ENCODE measurements at regions not wholly inside any gene's neighbourhood (a gene's known extent, or its start where the extent isn't known, plus 50 kb on each side); places are given as distances from the start of the nearest gene placed in this dataset.

DNA sequence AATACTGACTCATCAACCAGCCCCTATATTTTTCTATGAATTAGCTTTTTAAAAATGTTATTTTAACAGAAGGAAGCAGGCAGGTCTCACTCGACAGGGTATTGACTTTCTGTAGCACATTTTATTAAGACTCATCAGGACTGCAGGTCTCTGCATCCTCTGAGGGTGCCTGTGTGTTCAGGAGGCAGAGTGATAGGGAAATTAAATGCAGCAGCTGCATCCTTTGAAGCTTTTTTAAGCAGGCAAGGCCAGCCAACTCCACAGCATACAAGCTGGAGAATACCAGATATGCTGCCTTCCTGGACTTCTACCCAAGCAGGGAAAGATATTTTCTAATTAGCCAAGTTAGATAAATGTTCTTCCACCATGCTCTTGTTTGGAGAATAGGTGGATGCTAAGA lies 124.9 kb downstream of the WSCD1 start:
- DNase-seq (no peak), ATAC-seq (no peak)
- no peak overlapping the region for H3K27ac Mint-ChIP-seq
- H3K27me3 Mint-ChIP-seq (ENCODE audit: low read depth) = no peaks in the 10 kb centered on the region
- H3K4me1 Mint-ChIP-seq (ENCODE audit: low read depth) = no peaks in the 10 kb centered on the region
- no peaks in the 10 kb centered on the region for H3K9me3 Mint-ChIP-seq (ENCODE audit: insufficient read depth)
- no peak overlapping the region for H3K4me3 Mint-ChIP-seq
- ChIA-PET CTCF (no interaction called here), POLR2A (no interaction called here)
- H3K36me3 Mint-ChIP-seq (ENCODE audit: low read depth) = no peaks in the 10 kb centered on the region

DNA sequence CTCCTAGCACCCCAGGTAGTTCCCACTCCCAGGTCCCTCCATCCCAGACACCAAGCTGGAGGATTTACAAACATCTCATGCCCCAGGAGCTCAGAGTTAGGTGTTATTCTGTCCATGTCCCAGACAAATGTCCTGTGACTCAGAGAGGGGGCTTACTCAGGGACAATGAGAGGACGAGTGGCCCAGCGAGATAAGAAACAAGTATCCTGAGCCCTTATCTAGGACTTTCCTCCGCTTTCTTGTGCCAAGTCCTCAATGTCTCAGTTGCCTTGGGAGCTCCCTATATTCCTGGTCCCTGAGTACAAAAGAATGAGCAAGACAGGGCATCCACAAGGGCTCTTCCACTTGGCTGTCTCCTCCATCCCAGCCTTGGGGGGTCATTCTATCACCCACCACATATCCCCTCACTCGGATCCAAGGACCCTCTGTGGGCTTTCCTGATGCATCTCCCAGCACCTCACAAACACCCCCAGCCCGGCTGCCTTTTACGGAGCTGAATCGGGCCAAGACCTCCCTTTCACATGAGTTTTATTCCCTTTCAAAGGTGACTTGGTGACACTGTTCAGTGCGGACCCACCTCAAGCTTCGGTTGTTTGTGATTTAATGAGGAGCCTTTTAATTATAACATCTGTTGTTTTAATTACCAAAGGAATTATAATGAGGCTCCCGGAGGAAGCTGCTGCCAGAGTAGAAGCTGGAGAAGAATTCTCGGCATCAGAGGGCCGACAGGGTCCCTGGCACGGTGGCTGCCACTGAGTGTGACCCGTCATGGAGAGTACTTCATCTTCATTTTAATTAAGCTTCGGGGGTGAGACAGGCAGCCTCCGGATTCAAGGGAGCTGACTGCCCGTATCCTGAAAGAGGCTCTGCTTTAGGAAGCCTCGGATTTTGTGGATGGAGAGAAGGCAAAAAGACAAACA lies 121.5 kb downstream of the WSCD1 start:
- no peaks in the 10 kb centered on the region for H3K4me1 Mint-ChIP-seq (ENCODE audit: low read depth)
- ChIA-PET POLR2A (no interaction called here), CTCF (no interaction called here)
- H3K27ac Mint-ChIP-seq = no peak overlapping the region
- no peak overlapping the region for H3K4me3 Mint-ChIP-seq
- ATAC-seq (no peak), DNase-seq (no peak)
- H3K36me3 Mint-ChIP-seq (ENCODE audit: low read depth) = no peaks in the 10 kb centered on the region
- H3K9me3 Mint-ChIP-seq (ENCODE audit: insufficient read depth) = no peaks in the 10 kb centered on the region
- H3K27me3 Mint-ChIP-seq (ENCODE audit: low read depth) = no peaks in the 10 kb centered on the region

DNA sequence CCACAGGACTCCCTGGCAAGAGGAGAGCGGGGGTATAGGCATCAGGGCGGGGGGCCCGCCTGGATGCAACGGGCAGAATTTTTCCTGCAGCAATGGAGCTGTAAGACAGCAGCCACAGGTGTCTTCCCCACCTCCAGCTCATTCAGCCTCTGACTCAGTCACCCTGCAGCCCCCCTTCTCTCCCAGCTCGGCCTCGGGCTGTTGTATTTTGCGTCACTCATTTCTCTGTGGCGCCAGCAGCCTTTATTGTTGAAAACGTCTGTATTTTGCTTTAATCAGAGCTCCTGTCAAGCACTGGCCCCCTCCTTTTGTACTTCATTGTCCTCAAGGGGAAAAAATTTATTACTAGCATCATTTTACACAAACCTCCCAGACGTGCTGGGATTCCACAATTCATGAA lies 117.7 kb downstream of the WSCD1 start:
- DNase-seq = no peak
- H3K27ac Mint-ChIP-seq = no peak overlapping the region
- H3K27me3 Mint-ChIP-seq (ENCODE audit: low read depth) = peaks cover 6% of the 10 kb centered on the region
- H3K4me1 Mint-ChIP-seq (ENCODE audit: low read depth) = no peaks in the 10 kb centered on the region
- no peak overlapping the region for H3K4me3 Mint-ChIP-seq
- ChIA-PET CTCF (interaction anchor here (0.6 kb wide), 1 partner anchor 62 kb away, joined by 3 read pairs; no protein-coding TSS in a partner anchor), POLR2A (no interaction called here)
- H3K9me3 Mint-ChIP-seq (ENCODE audit: insufficient read depth) = no peaks in the 10 kb centered on the region
- H3K36me3 Mint-ChIP-seq (ENCODE audit: low read depth) = no peaks in the 10 kb centered on the region
- ATAC-seq = no peak

DNA sequence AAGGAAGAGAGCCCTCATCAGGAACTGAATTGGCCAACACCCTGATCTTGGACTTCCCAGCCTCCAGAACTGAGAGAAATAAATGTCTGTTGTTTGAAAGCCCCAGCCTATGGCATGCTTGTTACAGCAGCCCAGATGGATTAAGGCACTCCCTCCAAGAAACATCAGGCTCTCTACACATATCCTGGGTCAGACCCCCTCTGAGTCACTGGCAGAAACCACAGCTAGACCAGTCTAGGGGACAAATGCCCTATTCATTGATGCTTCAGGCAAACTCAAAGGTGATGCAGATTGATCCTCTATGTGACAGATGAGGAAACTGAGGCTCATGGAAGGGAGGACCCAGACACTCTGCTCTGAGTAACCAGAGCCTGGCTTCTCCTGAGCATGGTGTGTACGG lies 116.8 kb downstream of the WSCD1 start:
- ATAC-seq = no peak
- no peaks in the 10 kb centered on the region for H3K4me1 Mint-ChIP-seq (ENCODE audit: low read depth)
- H3K36me3 Mint-ChIP-seq (ENCODE audit: low read depth) = no peaks in the 10 kb centered on the region
- POLR2A ChIA-PET = no interaction called here
- peaks cover 6% of the 10 kb centered on the region for H3K27me3 Mint-ChIP-seq (ENCODE audit: low read depth)
- no peaks in the 10 kb centered on the region for H3K9me3 Mint-ChIP-seq (ENCODE audit: insufficient read depth)
- no peak overlapping the region for H3K4me3 Mint-ChIP-seq
- H3K27ac Mint-ChIP-seq = no peak overlapping the region
- CTCF ChIA-PET = no interaction called here
- DNase-seq = no peak

DNA sequence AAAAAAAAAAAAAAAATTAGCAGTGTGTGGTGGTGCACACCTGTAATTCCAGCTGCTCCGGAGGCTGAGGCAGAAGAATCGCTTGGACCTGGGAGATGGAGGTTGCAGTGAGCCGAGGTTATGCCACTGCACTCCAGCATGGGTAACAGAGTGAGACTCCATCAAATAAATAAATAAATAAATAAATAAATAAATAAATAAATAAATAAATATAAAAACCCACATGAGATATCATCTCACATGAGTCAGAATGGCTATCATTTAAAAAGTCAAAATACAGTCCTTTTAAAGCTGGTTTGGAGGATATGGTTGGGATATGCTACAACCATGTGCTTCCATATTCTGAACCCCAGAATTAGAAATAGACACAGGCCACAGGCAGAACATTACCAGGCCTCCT lies 114.3 kb downstream of the WSCD1 start:
- no peaks in the 10 kb centered on the region for H3K4me1 Mint-ChIP-seq (ENCODE audit: low read depth)
- no peak overlapping the region for H3K27ac Mint-ChIP-seq
- H3K36me3 Mint-ChIP-seq (ENCODE audit: low read depth) = no peaks in the 10 kb centered on the region
- ATAC-seq (no peak), DNase-seq (no peak)
- no peak overlapping the region for H3K4me3 Mint-ChIP-seq
- no peaks in the 10 kb centered on the region for H3K9me3 Mint-ChIP-seq (ENCODE audit: insufficient read depth)
- ChIA-PET POLR2A (no interaction called here), CTCF (no interaction called here)
- peaks cover 6% of the 10 kb centered on the region for H3K27me3 Mint-ChIP-seq (ENCODE audit: low read depth)

DNA sequence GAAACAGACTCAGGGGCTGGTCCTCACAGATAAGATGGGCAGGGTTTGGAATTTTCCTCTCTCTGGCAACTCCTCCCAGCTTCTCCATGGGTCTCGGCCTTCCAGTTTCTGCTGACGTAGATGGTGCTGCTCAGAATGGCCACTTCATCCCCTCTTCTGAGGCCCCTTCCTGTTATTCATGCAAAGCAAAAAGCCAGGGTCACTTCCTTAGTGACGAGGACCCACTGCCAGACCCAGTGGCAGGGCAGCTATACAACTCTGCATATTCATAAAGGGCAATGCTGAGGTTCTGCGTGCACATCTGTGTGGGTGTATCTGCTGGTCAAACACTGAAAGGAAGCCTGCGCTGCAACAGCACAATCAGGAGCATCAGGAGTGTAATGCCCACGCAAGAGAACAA lies 108.8 kb downstream of the WSCD1 start:
- no peaks in the 10 kb centered on the region for H3K9me3 Mint-ChIP-seq (ENCODE audit: insufficient read depth)
- H3K4me1 Mint-ChIP-seq (ENCODE audit: low read depth) = no peaks in the 10 kb centered on the region
- ATAC-seq (no peak), DNase-seq (no peak)
- no peak overlapping the region for H3K27ac Mint-ChIP-seq
- CTCF ChIA-PET = no interaction called here
- POLR2A ChIA-PET = no interaction called here
- no peaks in the 10 kb centered on the region for H3K36me3 Mint-ChIP-seq (ENCODE audit: low read depth)
- H3K4me3 Mint-ChIP-seq = no peak overlapping the region
- H3K27me3 Mint-ChIP-seq (ENCODE audit: low read depth) = peaks cover 6% of the 10 kb centered on the region

DNA sequence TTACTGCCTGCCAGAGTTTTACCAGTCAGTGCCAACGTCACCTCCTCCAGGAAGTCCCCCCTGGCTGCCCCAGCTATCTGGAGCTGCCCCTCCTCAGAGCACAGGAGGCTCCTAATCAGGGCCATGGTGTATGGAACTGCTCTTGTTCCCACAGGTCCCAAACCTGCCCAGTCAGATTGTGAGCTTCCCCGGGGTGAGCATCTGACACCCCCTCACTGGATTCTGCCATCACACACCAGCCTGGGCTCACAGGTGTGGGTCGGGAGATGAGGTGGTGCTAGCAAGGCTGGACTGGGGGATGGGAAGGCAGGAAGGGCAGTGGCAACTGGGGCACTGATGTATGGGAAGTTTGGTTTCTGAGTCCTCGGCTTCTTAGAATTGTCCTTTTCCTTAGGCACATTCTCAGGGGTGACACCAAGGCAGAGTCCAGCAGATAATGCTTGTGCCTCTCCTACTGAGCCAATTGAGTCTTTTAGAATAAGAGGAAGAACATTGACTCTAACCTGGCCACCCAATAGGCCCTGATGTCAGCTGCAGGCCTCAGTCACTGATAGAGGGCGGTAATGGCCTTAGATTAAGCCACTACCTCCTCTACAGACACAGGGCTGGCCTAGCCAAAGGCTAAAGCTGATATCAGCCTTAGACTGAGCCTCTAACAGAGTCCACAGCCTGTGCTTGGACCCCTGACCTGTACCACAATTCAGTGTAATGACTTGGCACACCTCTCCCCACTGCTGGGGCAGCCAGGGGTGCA lies 107.9 kb downstream of the WSCD1 start:
- Mint-ChIP-seq H3K27ac (no peak overlapping the region), H3K4me1 (ENCODE audit: low read depth) (no peaks in the 10 kb centered on the region), H3K27me3 (ENCODE audit: low read depth) (peaks cover 1% of the 10 kb centered on the region), H3K9me3 (ENCODE audit: insufficient read depth) (no peaks in the 10 kb centered on the region), H3K36me3 (ENCODE audit: low read depth) (no peaks in the 10 kb centered on the region), H3K4me3 (no peak overlapping the region)
- POLR2A ChIA-PET = interaction anchor here (0.7 kb wide), 1 partner anchor 865 kb away, joined by 3 read pairs; no protein-coding TSS in a partner anchor
- CTCF ChIA-PET = no interaction called here
- DNase-seq (no peak), ATAC-seq (no peak)

Data from activated CD8-positive, alpha-beta T cell treated with anti-CD3 and anti-CD28 coated beads, Interleukin-2, amount 10 ng/mL, durations not matched to agents 7 days and 5 days (primary cell).